ENCODE measurements at regions not wholly inside any gene's neighbourhood (a gene's known extent, or its start where the extent isn't known, plus 50 kb on each side); places are given as distances from the start of the nearest gene placed in this dataset.

DNA sequence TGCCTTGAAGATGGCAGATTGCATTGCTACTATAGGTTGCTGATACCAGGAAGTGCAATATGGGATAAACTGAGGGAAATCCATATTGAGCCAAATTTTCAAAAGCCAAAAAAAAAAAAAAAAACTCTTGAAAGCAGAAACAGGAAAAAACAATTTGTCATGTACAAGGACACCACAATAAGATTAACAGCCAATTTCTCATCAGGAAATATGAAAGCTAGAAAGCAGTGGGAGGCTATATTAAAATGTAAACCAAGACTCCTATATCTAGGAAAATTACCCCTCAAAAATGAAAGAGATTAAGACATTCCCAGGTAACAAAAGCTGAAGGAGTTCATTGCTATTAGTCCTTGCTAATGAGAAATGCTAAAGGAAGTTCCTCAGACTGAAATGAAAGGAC lies 462.8 kb upstream of the DPH6 start:
- TF ChIP-seq POLR2A (IDR thresholded peaks at IDR 0.05) (no peak), CTCF (IDR thresholded peaks at IDR 0.05) (no peak)

Measured in lower leg skin (tissue), 3 donors.